ENCODE measurements at regions not wholly inside any gene's neighbourhood (a gene's known extent, or its start where the extent isn't known, plus 50 kb on each side); places are given as distances from the start of the nearest gene placed in this dataset.

DNA sequence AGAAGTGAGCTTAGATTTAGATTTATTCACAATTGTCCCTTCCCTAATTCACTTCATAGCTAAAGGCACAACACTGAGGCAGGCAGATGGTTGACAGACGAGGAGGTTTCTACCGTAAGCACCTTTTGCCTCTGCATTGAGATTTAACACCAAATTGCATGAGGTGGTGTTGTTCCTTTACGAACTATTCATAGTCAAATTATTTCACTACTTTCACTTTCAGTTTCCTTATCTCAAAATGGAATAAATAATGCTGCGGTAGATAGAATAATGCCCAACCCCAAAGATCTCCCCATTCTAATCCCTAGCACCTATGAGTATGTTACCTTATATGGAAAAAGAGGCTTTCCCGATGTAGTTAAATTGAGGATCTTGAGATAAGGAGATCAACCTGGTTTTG, 58.9 kb upstream of the LINC00305 start:
- Histone ChIP-seq H3K9ac (ENCODE audit: low read length in 3 of 3) (no peak overlapping the region), H3K27ac (ENCODE audit: low read depth in 2 of 2, low read length in 2 of 2) (no peak overlapping the region), H3K9me3 (ENCODE audit: control insufficient read depth in 2 of 3, insufficient read depth in 1 of 3, low read length in 3 of 3) (no peaks in the 10 kb centered on the region), H3K4me1 (ENCODE audit: control insufficient read depth in 2 of 3, insufficient read depth in 2 of 3, low read depth in 1 of 3, low read length in 3 of 3) (no peaks in the 10 kb centered on the region), H3K27me3 (ENCODE audit: control insufficient read depth, insufficient read depth, low read length) (no peaks in the 10 kb centered on the region), H3K4me3 (ENCODE audit: low read length in 3 of 3) (peak overlapping the region in 1 of 3 donors; percentile 3), H3K36me3 (ENCODE audit: control insufficient read depth in 2 of 3, insufficient read depth in 3 of 3, low read length in 3 of 3) (no peaks in the 10 kb centered on the region)
- TF ChIP-seq, protein P1, sequence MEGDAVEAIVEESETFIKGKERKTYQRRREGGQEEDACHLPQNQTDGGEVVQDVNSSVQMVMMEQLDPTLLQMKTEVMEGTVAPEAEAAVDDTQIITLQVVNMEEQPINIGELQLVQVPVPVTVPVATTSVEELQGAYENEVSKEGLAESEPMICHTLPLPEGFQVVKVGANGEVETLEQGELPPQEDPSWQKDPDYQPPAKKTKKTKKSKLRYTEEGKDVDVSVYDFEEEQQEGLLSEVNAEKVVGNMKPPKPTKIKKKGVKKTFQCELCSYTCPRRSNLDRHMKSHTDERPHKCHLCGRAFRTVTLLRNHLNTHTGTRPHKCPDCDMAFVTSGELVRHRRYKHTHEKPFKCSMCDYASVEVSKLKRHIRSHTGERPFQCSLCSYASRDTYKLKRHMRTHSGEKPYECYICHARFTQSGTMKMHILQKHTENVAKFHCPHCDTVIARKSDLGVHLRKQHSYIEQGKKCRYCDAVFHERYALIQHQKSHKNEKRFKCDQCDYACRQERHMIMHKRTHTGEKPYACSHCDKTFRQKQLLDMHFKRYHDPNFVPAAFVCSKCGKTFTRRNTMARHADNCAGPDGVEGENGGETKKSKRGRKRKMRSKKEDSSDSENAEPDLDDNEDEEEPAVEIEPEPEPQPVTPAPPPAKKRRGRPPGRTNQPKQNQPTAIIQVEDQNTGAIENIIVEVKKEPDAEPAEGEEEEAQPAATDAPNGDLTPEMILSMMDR (IDR thresholded peaks at IDR 0.05; ENCODE audit: borderline replicate concordance, extremely low read depth, insufficient read depth): no peak
- DNase-seq (no peak), FAIRE-seq (no peak)
- intact Hi-C loops (cut with DNase I): no loop called here

DNA sequence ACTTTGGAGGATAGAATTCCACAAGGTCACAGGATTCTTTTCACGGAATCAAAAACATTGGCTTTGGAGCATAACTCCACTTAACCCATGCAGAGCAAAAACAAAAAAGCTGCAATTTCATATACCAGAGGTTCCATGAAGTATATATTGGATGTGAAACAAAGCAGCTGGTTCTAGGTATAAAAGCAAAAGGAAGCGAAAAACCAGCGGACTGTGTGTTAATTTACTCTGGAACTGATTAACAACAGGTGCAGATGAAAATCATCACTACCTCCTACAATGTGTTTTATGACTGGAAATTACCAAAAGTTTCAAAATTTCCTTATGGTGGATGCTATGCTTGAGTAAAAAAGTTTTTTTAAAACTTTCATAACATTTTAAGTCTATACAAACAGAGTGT, 54.4 kb upstream of the LINC00305 start:
- FAIRE-seq: no peak
- TF ChIP-seq, protein P1 (IDR thresholded peaks at IDR 0.05; ENCODE audit: borderline replicate concordance, extremely low read depth, insufficient read depth): no peak

DNA sequence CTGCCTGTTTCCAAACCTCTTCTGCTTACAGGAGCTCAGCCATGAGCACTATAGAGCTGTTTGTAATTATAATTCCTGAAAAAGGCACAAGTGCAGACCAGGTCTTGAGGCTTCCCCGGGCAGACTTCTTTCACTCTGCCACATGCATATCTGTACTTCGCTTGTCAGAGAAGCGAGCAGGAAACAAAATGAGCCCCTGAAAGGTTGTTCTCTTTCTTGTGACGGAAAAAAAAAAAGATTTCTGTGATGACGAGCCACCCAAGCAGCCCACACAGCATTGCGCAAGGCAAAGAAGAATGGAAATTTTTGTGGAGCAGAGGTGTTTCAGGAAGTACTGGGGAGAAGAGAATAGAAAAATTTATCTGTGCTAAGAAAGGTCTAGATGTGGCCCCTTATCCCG, 54.0 kb upstream of the LINC00305 start:
- no peaks in the 10 kb centered on the region for H3K27me3 ChIP-seq (ENCODE audit: control insufficient read depth, insufficient read depth, low read length)
- no peak for FAIRE-seq
- TF ChIP-seq, protein P1 (IDR thresholded peaks at IDR 0.05; ENCODE audit: borderline replicate concordance, extremely low read depth, insufficient read depth): no peak
- no peaks in the 10 kb centered on the region for H3K36me3 ChIP-seq (ENCODE audit: control insufficient read depth in 2 of 3, insufficient read depth in 3 of 3, low read length in 3 of 3)
- H3K9ac ChIP-seq (ENCODE audit: low read length in 3 of 3): no peak overlapping the region
- no peak overlapping the region for H3K4me3 ChIP-seq (ENCODE audit: low read length in 3 of 3)
- intact Hi-C loops (cut with DNase I): no loop called here
- no peak for DNase-seq
- H3K27ac ChIP-seq (ENCODE audit: low read depth in 2 of 2, low read length in 2 of 2): no peak overlapping the region
- no peaks in the 10 kb centered on the region for H3K4me1 ChIP-seq (ENCODE audit: control insufficient read depth in 2 of 3, insufficient read depth in 2 of 3, low read depth in 1 of 3, low read length in 3 of 3)
- H3K9me3 ChIP-seq (ENCODE audit: control insufficient read depth in 2 of 3, insufficient read depth in 1 of 3, low read length in 3 of 3): no peaks in the 10 kb centered on the region

More for the DNA sequence above, 54.4 kb upstream of the LINC00305 start:
- no peak overlapping the region for H3K4me3 ChIP-seq (ENCODE audit: low read length in 3 of 3)
- no peaks in the 10 kb centered on the region for H3K27me3 ChIP-seq (ENCODE audit: control insufficient read depth, insufficient read depth, low read length)
- no peaks in the 10 kb centered on the region for H3K9me3 ChIP-seq (ENCODE audit: control insufficient read depth in 2 of 3, insufficient read depth in 1 of 3, low read length in 3 of 3)
- H3K9ac ChIP-seq (ENCODE audit: low read length in 3 of 3): no peak overlapping the region
- intact Hi-C loops (cut with DNase I): no loop called here
- no peaks in the 10 kb centered on the region for H3K4me1 ChIP-seq (ENCODE audit: control insufficient read depth in 2 of 3, insufficient read depth in 2 of 3, low read depth in 1 of 3, low read length in 3 of 3)
- DNase-seq: peak in 1 of 5 donors; percentile 33
- no peak overlapping the region for H3K27ac ChIP-seq (ENCODE audit: low read depth in 2 of 2, low read length in 2 of 2)
- H3K36me3 ChIP-seq (ENCODE audit: control insufficient read depth in 2 of 3, insufficient read depth in 3 of 3, low read length in 3 of 3): no peaks in the 10 kb centered on the region

DNA sequence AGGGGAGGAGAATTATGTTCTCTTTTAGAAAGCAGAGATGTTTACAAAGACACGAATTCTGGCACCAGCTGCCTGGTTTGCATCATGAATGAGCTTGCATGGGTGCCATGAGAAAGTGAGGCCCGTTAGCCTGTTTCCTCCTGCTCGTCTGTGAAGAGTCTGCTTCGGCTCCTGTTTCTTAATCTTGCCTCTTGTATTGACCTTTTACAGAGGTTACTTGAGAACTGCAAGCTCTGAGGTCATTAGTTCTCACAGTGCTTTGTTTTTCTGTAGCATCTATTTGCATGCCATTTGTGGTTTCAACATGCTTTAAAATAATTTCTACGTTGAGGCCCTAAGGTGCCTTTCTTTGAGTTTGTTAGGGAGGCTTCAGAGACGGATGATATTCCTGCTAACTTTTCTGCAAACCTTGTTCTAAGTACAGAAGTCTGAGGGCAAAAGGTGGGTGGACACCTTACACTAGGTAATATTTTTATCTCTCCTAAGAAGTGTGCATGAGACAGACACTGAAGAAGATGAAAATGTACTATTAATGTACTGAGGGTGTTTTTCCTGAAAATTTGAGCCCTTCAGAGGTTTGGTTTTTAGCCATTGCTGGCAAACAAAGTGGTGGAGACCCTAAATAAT, 53.4 kb upstream of the LINC00305 start:
- FAIRE-seq (no peak), DNase-seq (peak in 1 of 5 donors; percentile 41)
- Histone ChIP-seq H3K27me3 (ENCODE audit: control insufficient read depth, insufficient read depth, low read length) (no peaks in the 10 kb centered on the region), H3K9me3 (ENCODE audit: control insufficient read depth in 2 of 3, insufficient read depth in 1 of 3, low read length in 3 of 3) (no peaks in the 10 kb centered on the region), H3K4me3 (ENCODE audit: low read length in 3 of 3) (no peak overlapping the region), H3K9ac (ENCODE audit: low read length in 3 of 3) (no peak overlapping the region), H3K4me1 (ENCODE audit: control insufficient read depth in 2 of 3, insufficient read depth in 2 of 3, low read depth in 1 of 3, low read length in 3 of 3) (no peaks in the 10 kb centered on the region), H3K36me3 (ENCODE audit: control insufficient read depth in 2 of 3, insufficient read depth in 3 of 3, low read length in 3 of 3) (no peaks in the 10 kb centered on the region), H3K27ac (ENCODE audit: low read depth in 2 of 2, low read length in 2 of 2) (no peak overlapping the region)
- TF ChIP-seq, protein P1 (IDR thresholded peaks at IDR 0.05; ENCODE audit: borderline replicate concordance, extremely low read depth, insufficient read depth): no peak
- intact Hi-C loops (cut with DNase I): no loop called here

All from kidney (tissue), 13 donors.